ENCODE measurements at regions not wholly inside any gene's neighbourhood (a gene's known extent, or its start where the extent isn't known, plus 50 kb on each side); places are given as distances from the start of the nearest gene placed in this dataset.

DNA sequence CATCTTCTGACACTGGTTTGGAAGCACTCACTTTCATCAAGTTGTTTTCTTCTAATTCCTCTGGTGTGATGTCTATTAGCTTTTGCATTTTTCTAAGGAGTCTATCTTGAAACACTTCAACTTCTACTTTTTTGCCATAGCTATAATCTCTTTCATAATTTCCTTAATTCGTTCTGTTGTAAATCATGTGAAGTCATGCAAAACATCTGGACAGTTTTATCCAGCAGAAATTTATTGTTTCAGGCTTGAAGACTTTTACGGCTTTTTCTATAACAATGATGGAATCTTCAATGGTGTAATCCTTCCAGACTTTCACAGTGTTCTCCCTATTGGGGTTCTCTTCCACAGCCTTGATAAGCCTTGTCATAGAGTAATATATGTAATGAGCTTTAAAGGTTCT, 74.9 kb upstream of the PABPC4L start:
- TF ChIP-seq, protein P1, sequence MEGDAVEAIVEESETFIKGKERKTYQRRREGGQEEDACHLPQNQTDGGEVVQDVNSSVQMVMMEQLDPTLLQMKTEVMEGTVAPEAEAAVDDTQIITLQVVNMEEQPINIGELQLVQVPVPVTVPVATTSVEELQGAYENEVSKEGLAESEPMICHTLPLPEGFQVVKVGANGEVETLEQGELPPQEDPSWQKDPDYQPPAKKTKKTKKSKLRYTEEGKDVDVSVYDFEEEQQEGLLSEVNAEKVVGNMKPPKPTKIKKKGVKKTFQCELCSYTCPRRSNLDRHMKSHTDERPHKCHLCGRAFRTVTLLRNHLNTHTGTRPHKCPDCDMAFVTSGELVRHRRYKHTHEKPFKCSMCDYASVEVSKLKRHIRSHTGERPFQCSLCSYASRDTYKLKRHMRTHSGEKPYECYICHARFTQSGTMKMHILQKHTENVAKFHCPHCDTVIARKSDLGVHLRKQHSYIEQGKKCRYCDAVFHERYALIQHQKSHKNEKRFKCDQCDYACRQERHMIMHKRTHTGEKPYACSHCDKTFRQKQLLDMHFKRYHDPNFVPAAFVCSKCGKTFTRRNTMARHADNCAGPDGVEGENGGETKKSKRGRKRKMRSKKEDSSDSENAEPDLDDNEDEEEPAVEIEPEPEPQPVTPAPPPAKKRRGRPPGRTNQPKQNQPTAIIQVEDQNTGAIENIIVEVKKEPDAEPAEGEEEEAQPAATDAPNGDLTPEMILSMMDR (IDR thresholded peaks at IDR 0.05): no peak
- TF ChIP-seq MAFK (IDR thresholded peaks at IDR 0.05; ENCODE audit: partially characterized antibody) (no peak), RCOR1 (IDR thresholded peaks at IDR 0.05; ENCODE audit: low read depth, low read length) (no peak), MAZ (IDR thresholded peaks at IDR 0.05; ENCODE audit: borderline replicate concordance, low read depth, low read length) (no peak), JUNB (IDR thresholded peaks at IDR 0.05) (no peak)

All from A549 (cell line).